HG03575 (cell line): ENCODE measurements at regions not wholly inside any gene's neighbourhood (a gene's known extent, or its start where the extent isn't known, plus 50 kb on each side); places are given as distances from the start of the nearest gene placed in this dataset.

ENCODE experiments used
- ATAC-seq: cut with Tn5 transposase; IDR thresholded peaks from one replicate; pipeline ENCODE4 v1.9.1; 2021; ENCODE audit not compliant: unreplicated experiment, insufficient number of reproducible peaks, low FRiP score; ENCODE audit errors: extremely low read depth

DNA sequence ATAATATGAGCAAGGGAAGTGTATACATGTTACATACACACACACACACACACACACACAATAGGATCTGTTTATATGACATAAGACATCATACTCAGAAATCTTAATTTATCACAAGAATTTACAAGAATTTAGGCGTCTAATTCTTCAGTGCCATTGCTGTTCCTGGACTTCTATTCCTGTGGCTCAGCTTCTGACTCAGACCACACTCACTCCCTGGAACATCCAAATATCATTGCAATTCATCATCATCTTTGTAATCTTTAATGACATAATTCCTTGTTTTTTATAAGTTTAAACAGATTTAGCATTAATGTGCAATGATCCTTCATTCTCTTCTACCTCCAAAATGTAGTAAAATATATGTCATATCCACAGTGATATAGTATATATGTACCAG lies 544.2 kb downstream of the FOXG1 start:
- ATAC-seq = no peak

GRCh38 chr14:29311983-29312382 lies 545.4 kb downstream of the FOXG1 start:
- no peak for ATAC-seq

DNA sequence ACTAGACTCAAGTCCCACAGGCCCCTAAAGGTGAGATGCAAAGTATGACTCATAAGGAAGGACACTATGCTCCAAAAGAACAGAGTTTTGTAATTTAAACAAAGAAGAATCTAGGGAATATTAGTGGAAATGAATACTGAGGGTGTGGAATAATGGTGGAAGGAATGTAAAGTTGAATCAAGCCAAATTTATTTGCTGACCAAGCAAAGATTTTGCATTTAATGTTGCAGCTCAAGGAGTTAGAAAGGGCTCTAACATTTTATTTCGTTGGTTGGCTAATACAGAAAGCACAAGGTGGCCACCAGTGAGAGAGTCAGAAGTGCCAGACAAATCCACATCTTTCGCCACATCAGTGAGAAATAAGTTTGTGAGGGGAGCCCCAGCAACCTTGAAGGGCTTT lies 550.3 kb downstream of the FOXG1 start:
- ATAC-seq = no peak

DNA sequence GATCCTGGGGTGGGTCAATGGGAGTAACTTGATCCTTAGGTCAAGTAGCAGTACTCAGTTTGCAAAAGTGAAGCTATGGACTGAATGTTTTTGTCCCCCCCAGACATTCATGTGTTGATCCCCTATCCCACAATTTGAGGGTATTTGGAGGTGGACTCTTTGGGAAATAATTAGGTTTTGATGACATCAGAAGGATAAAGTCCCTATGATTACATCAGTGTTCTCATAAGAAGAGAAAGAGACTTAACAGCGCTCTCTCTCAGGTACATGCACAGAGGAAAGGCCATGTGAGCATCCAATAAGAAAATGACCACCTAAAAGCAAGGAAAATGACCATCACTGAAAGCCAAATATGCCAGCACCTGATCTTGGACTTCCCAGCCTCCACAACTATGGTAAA lies 550.8 kb downstream of the FOXG1 start:
- ATAC-seq = no peak

DNA sequence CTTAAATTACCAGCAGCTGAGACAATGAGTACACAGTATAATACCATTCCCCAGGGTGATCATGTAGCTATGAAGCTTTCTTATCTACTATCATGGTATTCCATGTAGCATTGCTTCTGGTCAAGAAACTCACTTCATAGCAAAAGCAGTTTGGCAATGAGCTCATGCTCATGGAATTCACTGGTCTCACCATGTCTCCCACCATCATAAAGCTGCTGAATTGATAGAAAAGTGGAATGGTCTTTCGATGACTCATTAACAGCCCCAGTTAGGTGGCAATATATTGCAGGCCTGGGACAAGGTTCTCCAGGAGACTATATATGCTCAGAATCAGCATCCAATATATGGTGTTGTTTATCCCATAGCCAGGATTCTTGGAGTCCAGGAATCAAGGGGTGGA lies 553.7 kb downstream of the FOXG1 start:
- no peak for ATAC-seq

DNA sequence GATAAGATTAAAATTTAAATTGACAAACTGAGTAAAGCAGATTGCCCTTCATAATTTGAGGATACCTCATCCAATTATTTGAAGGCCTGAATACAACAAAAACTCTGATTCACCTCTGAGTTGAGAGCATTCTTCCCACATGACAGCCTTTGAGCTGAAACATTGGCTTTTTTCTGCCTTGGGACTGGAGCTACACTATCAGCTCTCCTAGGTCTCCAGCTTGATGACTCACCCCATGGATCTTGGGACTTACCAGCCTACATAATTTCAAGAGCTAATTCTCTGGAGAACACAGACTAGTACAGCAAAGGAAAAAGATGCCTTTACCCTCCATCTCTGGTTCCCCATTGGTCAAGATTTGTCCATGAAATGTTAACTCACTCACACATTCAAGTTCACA lies 555.1 kb downstream of the FOXG1 start:
- ATAC-seq = no peak

DNA sequence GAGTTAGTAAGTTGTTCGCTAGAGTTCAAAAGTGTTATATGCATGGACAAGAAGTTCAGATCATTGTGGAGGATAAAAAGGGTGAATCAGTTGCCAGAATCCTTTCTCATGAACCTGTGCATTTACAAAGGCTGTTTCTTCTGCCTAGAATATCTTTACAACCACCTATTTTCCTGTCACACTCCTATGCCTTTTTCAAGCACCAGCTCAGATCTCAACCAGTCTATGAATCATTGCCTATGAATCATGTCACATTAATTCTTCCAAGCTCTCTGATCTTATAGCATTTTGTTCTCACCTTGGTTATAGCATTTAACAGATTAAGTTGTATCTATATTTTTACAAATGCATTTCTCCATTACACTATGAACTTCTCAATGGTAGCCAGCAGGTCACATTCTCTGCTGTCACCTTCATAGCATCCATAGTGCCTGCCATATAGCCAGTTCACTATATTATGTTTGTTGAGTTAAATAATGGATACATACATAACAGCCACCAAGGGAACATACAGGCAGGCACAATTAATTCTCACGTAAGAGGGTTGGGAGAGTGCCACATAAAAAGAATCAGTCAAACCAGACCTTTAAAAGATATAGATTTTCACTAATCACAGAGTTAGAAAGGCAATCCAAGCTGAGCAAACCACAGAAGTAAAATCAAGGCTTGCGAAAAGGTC lies 573.0 kb downstream of the FOXG1 start:
- ATAC-seq = no peak

- no peak for ATAC-seq
Measured at GRCh38 chr14:29348504-29348903, 579.1 kb downstream of the PRKD1 start.

- no peak for ATAC-seq
Measured at GRCh38 chr14:29350496-29350895, 577.2 kb downstream of the PRKD1 start.

- ATAC-seq = no peak
Measured at GRCh38 chr14:29351996-29352705, 575.5 kb downstream of the PRKD1 start.

GRCh38 chr14:29352706-29353080 lies 575.0 kb downstream of the PRKD1 start:
- ATAC-seq = no peak

- ATAC-seq = no peak
Measured at GRCh38 chr14:29353513-29353912, 574.1 kb downstream of the PRKD1 start.

DNA sequence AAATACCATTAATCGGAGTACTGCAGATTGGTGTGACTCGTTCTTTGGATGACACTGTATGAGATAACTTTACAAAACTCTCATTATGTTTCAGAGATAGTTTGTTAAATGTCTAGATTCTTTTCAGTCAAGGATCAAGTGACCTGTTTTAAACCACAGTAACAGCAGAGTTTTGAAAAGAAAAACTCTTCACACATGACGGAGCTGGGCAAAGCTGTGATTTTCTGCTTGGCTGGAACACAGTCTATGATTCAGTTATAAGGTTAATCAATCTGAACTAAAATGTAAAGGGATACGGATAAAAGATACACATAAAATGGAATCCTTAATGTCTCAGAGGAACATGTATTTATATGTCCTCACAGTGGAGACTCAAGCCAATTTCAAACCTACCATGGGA lies 573.2 kb downstream of the PRKD1 start:
- no peak for ATAC-seq

- ATAC-seq = no peak
Measured at GRCh38 chr14:29355331-29355730, 572.3 kb downstream of the PRKD1 start.

GRCh38 chr14:29355846-29356245 lies 571.8 kb downstream of the PRKD1 start:
- ATAC-seq = no peak

DNA sequence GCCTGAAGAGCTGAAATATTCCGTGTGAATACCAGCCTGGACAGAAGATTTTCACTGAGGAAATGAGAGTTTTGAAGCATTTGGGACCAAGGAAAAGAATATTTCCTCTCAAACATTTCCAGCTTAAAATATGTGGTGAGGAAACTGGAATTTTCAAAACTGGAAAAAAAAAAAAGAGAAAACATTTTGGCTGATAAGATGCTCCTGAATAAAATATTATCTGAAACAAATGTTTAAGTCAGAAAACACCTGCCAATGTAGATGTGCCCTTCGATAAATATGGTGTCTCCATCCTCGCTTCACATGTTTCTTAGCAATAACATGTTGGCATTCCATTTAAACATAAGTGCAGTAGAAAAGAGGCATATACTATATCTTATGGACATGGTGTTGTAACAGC lies 567.0 kb downstream of the PRKD1 start:
- ATAC-seq = no peak

DNA sequence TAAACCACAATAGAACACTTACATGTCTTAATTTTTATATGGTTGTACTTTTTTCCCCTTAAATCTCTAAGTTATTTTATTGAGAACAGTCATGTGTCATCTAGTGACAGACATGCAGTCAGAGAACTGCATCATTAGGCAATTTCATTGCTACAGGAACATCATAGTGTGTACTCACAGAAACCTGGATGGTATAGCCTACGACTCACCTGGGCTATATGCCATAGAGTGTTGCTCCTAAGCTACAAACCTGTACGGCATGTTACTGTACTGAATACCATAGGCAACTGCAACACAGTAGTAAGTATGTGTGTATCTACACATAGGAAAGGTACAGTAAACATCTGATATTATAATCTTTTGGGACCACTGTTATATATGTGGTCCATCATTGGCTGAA lies 557.6 kb downstream of the PRKD1 start:
- ATAC-seq = no peak

DNA sequence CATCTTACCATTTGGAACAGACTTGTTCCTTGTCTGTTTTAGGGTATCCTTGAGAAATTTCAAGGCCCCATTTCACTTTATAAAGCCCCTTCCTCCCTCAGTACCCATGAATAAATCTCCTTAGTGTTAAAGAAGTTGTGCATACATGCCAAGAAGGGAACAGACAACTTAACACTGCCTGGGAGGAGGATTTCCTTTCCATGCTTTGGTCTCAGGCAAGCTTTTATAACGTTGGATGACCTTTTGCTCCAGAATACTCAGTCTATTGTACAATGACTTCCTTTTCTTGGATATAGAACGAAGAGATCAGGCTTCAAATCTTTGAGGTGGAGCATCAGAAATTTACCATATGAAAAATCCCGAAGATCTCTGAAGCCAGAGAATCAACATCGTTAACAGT lies 551.4 kb downstream of the PRKD1 start:
- ATAC-seq = no peak

- no peak for ATAC-seq
Measured at GRCh38 chr14:29380826-29381225, 546.8 kb downstream of the PRKD1 start.

DNA sequence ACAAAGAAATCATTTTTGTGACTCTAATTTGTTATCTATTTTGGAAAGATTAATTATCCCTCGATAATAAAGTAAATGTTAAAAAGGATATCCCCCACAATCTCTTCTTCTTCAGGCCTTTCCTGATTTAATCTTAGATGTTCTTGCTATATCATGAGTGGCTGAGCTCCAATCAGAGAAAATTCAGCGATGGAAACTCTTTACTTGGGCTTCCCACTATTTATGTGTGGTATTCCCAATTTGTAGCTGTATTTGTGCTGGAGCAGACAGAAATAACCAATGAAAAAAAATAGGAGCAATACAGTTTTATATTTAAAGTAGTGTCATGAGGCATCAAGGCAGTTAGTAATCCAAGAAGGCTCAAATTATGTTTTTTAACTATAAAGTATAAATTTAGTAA lies 539.1 kb downstream of the PRKD1 start:
- no peak for ATAC-seq
